ENCODE measurements at regions not wholly inside any gene's neighbourhood (a gene's known extent, or its start where the extent isn't known, plus 50 kb on each side); places are given as distances from the start of the nearest gene placed in this dataset.

GRCh38 chr7:146027243-146027642 is 89.4 kb upstream of the CNTNAP2 start:
- TF ChIP-seq POLR2A (IDR thresholded peaks at IDR 0.05) (no peak), CTCF (IDR thresholded peaks at IDR 0.05) (no peak), EP300 (IDR thresholded peaks at IDR 0.05) (no peak)
